ENCODE measurements at regions not wholly inside any gene's neighbourhood (a gene's known extent, or its start where the extent isn't known, plus 50 kb on each side); places are given as distances from the start of the nearest gene placed in this dataset.

- H3K9me3 ChIP-seq, result no peaks in the 10 kb centered on the region
- no peaks in the 10 kb centered on the region for H3K36me3 ChIP-seq
- intact Hi-C loops (cut with DNase I), result no loop called here
- no peak overlapping the region for H3K4me3 ChIP-seq
- H3K27ac ChIP-seq, result no peak overlapping the region
- 94% methylated on average over 6 of the region's 6 CpGs for WGBS
- TF ChIP-seq POLR2A (IDR thresholded peaks at IDR 0.05) (no peak), CTCF (IDR thresholded peaks at IDR 0.05) (no peak), POLR2AphosphoS5 (IDR thresholded peaks at IDR 0.05) (no peak)
- no peaks in the 10 kb centered on the region for H3K4me1 ChIP-seq (replicated peaks)
- H3K27me3 ChIP-seq (replicated peaks; ENCODE audit: insufficient read depth), result no peaks in the 10 kb centered on the region
- DNase-seq (ENCODE audit: low spot score), result no peak
Measured at GRCh38 chr11:131194726-131195125, 175.7 kb upstream of the NTM start.

GRCh38 chr11:131195661-131196517 is 174.5 kb upstream of the NTM start:
- H3K4me3 ChIP-seq, result no peak overlapping the region

GRCh38 chr11:131198161-131199014 is 172.0 kb upstream of the NTM start:
- no peaks in the 10 kb centered on the region for H3K9me3 ChIP-seq
- WGBS, result 79% methylated on average over 15 of the region's 15 CpGs
- no peaks in the 10 kb centered on the region for H3K36me3 ChIP-seq
- H3K27ac ChIP-seq, result no peak overlapping the region
- no peaks in the 10 kb centered on the region for H3K4me1 ChIP-seq (replicated peaks)
- no peak overlapping the region for H3K4me3 ChIP-seq
- H3K27me3 ChIP-seq (replicated peaks; ENCODE audit: insufficient read depth), result no peaks in the 10 kb centered on the region
- TF ChIP-seq CTCF (IDR thresholded peaks at IDR 0.05) (no peak), POLR2AphosphoS5 (IDR thresholded peaks at IDR 0.05) (no peak), POLR2A (IDR thresholded peaks at IDR 0.05) (no peak)
- intact Hi-C loops (cut with DNase I), result no loop called here
- no peak for DNase-seq (ENCODE audit: low spot score)

More at GRCh38 chr11:131195661-131196517, 174.5 kb upstream of the NTM start:
- no peaks in the 10 kb centered on the region for H3K4me1 ChIP-seq (replicated peaks)
- no peaks in the 10 kb centered on the region for H3K9me3 ChIP-seq
- peak; percentile 62 for DNase-seq (ENCODE audit: low spot score)
- no peaks in the 10 kb centered on the region for H3K27me3 ChIP-seq (replicated peaks; ENCODE audit: insufficient read depth)
- intact Hi-C loops (cut with DNase I), result no loop called here
- H3K36me3 ChIP-seq, result no peaks in the 10 kb centered on the region
- 14% methylated on average over 11 of the region's 11 CpGs for WGBS
- H3K27ac ChIP-seq, result no peak overlapping the region
- peak; percentile 44 for TF ChIP-seq POLR2AphosphoS5 (IDR thresholded peaks at IDR 0.05)
- TF ChIP-seq POLR2A (IDR thresholded peaks at IDR 0.05), result no peak

- no peaks in the 10 kb centered on the region for H3K9me3 ChIP-seq
- H3K27ac ChIP-seq, result no peak overlapping the region
- TF ChIP-seq CTCF (IDR thresholded peaks at IDR 0.05), result no peak
- no peak for TF ChIP-seq POLR2AphosphoS5 (IDR thresholded peaks at IDR 0.05)
- no peak for TF ChIP-seq POLR2A (IDR thresholded peaks at IDR 0.05)
- WGBS, result 92% methylated on average over 8 of the region's 8 CpGs
- DNase-seq (ENCODE audit: low spot score), result no peak
- intact Hi-C loops (cut with DNase I), result no loop called here
- H3K27me3 ChIP-seq (replicated peaks; ENCODE audit: insufficient read depth), result no peaks in the 10 kb centered on the region
- no peak overlapping the region for H3K4me3 ChIP-seq
- H3K36me3 ChIP-seq, result no peaks in the 10 kb centered on the region
- H3K4me1 ChIP-seq (replicated peaks), result no peaks in the 10 kb centered on the region
Measured at GRCh38 chr11:131199015-131199280, 171.5 kb upstream of the NTM start.

GRCh38 chr11:131201674-131202073 is 168.7 kb upstream of the NTM start:
- no peak for DNase-seq (ENCODE audit: low spot score)
- Histone ChIP-seq H3K4me1 (replicated peaks) (no peaks in the 10 kb centered on the region), H3K9me3 (no peaks in the 10 kb centered on the region), H3K36me3 (no peaks in the 10 kb centered on the region), H3K4me3 (no peak overlapping the region), H3K27ac (no peak overlapping the region), H3K27me3 (replicated peaks; ENCODE audit: insufficient read depth) (no peaks in the 10 kb centered on the region)
- WGBS, result 93% methylated on average over 12 of the region's 12 CpGs
- TF ChIP-seq CTCF (IDR thresholded peaks at IDR 0.05) (no peak), POLR2AphosphoS5 (IDR thresholded peaks at IDR 0.05) (no peak), POLR2A (IDR thresholded peaks at IDR 0.05) (no peak)
- intact Hi-C loops (cut with DNase I), result no loop called here

Measured in prostate gland (tissue), 2 donors.